ENCODE measurements at regions not wholly inside any gene's neighbourhood (a gene's known extent, or its start where the extent isn't known, plus 50 kb on each side); places are given as distances from the start of the nearest gene placed in this dataset.
"Not testable (repeated sequence)": the region's sequence is repeated elsewhere in the genome, so short reads cannot be mapped to it uniquely, and the experiment has no call there.

DNA sequence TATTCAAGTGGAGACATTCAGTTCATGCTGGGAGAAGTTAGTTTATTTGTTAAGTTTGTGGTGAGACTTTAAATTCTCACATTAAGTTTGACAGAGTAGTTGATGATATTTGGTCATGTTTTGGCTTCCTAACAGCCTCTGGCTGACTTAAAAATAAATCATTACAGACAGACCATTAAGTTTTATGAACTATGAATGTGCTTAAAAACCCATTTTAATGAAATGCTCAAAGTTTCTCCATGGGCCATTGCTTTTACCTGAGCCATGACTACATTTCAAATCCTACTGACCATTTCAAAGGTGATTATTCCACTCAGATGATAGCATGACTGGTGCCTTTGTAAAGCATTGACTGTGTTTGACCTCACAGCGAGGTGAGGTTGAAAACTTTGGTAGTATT lies 192.7 kb downstream of the LRRC70 start:
- H3K4me3 ChIP-seq = no peak overlapping the region
- DNase-seq (ENCODE audit: low spot score in 2 of 2) = no peak
- H3K4me1 ChIP-seq = no peaks in the 10 kb centered on the region
- 96% methylated on average over 1 of the region's 1 CpG for WGBS
- H3K9me3 ChIP-seq = no peaks in the 10 kb centered on the region
- H3K27me3 ChIP-seq = no peaks in the 10 kb centered on the region
- H3K36me3 ChIP-seq = no peaks in the 10 kb centered on the region
- no peak overlapping the region for H3K27ac ChIP-seq
- TF ChIP-seq, protein P1, sequence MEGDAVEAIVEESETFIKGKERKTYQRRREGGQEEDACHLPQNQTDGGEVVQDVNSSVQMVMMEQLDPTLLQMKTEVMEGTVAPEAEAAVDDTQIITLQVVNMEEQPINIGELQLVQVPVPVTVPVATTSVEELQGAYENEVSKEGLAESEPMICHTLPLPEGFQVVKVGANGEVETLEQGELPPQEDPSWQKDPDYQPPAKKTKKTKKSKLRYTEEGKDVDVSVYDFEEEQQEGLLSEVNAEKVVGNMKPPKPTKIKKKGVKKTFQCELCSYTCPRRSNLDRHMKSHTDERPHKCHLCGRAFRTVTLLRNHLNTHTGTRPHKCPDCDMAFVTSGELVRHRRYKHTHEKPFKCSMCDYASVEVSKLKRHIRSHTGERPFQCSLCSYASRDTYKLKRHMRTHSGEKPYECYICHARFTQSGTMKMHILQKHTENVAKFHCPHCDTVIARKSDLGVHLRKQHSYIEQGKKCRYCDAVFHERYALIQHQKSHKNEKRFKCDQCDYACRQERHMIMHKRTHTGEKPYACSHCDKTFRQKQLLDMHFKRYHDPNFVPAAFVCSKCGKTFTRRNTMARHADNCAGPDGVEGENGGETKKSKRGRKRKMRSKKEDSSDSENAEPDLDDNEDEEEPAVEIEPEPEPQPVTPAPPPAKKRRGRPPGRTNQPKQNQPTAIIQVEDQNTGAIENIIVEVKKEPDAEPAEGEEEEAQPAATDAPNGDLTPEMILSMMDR (IDR thresholded peaks at IDR 0.05) = no peak
- TF ChIP-seq POLR2AphosphoS5 (IDR thresholded peaks at IDR 0.05) = no peak
- TF ChIP-seq POLR2A (IDR thresholded peaks at IDR 0.05) = no peak
- TF ChIP-seq EP300 (IDR thresholded peaks at IDR 0.05) = no peak

DNA sequence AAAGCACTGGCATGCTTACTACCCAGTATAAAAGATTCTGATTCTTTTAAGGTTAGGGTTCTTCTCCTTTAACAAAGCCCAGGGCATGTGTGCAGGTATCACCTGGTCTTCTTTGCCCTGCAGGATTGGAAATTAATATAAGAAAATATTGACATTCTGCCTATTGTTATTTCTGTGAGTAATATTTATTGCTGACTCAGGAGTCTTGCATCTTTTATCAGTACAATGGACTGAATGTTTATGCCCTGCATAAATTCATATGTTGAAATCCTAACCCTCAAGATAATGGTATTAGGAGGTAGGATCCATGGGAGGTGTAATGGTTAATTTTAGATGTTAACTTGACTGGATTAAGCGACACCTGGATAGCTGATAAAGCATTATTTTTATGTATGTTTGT lies 189.0 kb downstream of the LRRC70 start:
- Histone ChIP-seq H3K36me3 (no peaks in the 10 kb centered on the region), H3K9me3 (no peaks in the 10 kb centered on the region), H3K4me3 (no peak overlapping the region), H3K27ac (no peak overlapping the region), H3K4me1 (no peaks in the 10 kb centered on the region), H3K27me3 (no peaks in the 10 kb centered on the region)
- 86% methylated on average over 1 of the region's 1 CpG for WGBS
- no peak for DNase-seq (ENCODE audit: low spot score in 2 of 2)
- no peak for TF ChIP-seq POLR2AphosphoS5 (IDR thresholded peaks at IDR 0.05)
- no peak for TF ChIP-seq EP300 (IDR thresholded peaks at IDR 0.05)
- no peak for TF ChIP-seq POLR2A (IDR thresholded peaks at IDR 0.05)
- TF ChIP-seq, protein P1 (IDR thresholded peaks at IDR 0.05) = no peak

DNA sequence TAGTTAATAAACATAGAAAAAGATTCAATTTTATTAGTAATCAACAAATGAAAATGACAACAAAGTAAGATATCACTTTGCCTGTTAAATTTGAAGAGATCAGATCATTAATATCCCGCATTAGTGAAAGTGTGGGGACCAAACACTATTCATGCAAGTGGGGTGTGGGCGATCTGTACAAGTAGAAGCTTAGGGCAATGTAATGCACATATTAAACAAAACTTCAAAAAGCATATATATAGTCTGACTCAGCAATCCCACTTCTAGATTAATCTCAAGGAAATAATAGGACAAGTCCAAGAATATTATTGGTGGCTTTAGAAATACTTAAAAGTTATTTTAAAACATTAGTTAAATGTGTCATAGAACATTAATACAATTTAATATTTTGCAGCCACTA lies 188.5 kb downstream of the LRRC70 start:
- DNase-seq (ENCODE audit: low spot score in 2 of 2) = no peak
- Histone ChIP-seq H3K27me3 (no peaks in the 10 kb centered on the region), H3K9me3 (no peaks in the 10 kb centered on the region), H3K27ac (no peak overlapping the region), H3K4me3 (no peak overlapping the region), H3K36me3 (no peaks in the 10 kb centered on the region), H3K4me1 (no peaks in the 10 kb centered on the region)
- 94% methylated on average over 2 of the region's 2 CpGs for WGBS
- TF ChIP-seq, protein P1 (IDR thresholded peaks at IDR 0.05) = no peak
- TF ChIP-seq POLR2A (IDR thresholded peaks at IDR 0.05) (no peak), POLR2AphosphoS5 (IDR thresholded peaks at IDR 0.05) (no peak), EP300 (IDR thresholded peaks at IDR 0.05) (no peak)

DNA sequence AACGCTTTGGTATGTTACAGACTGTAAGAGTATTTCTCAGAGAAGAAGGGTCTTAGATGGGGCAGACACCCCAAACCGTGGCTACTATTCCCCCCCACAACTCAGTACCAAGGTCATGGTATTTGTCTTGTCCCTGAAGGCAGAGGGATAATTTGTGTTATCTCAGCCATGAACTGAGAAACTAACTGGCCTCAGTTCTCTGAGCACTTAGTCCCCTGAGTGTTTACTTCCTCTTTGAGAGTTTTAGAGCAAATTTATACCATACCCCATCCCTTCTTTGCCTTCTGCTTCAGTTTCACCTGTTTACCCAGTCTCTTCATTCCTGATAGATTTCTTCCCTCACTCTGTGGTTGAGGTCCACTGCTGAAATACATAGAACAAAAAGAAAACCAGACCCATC lies 183.9 kb downstream of the LRRC70 start:
- Histone ChIP-seq H3K27ac (no peak overlapping the region), H3K36me3 (no peaks in the 10 kb centered on the region), H3K4me1 (no peaks in the 10 kb centered on the region), H3K9me3 (no peaks in the 10 kb centered on the region), H3K27me3 (no peaks in the 10 kb centered on the region), H3K4me3 (no peak overlapping the region)
- WGBS = 49% methylated on average over 2 of the region's 2 CpGs
- no peak for TF ChIP-seq POLR2AphosphoS5 (IDR thresholded peaks at IDR 0.05)
- no peak for TF ChIP-seq EP300 (IDR thresholded peaks at IDR 0.05)
- TF ChIP-seq POLR2A (IDR thresholded peaks at IDR 0.05) = no peak
- TF ChIP-seq, protein P1 (IDR thresholded peaks at IDR 0.05) = no peak
- DNase-seq (ENCODE audit: low spot score in 2 of 2) = no peak

DNA sequence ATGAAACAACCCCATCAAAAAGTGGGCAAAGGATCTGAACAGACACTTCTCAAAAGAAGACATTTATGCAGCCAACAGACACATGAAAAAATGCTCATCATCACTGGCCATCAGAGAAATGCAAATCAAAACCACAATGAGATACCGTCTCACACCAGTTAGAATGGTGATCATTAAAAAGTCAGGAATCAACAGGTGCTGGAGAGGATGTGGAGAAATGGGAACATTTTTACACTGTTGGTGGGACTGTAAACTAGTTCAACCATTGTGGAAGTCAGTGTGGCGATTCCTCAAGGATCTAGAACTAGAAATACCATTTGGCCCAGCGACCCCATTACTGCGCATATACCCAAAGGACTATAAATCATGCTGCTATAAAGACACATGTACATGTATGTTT lies 179.1 kb downstream of the LRRC70 start:
- H3K27me3 ChIP-seq; H3K4me1 ChIP-seq; H3K4me3 ChIP-seq; H3K9me3 ChIP-seq; H3K27ac ChIP-seq; H3K36me3 ChIP-seq; DNase-seq (ENCODE audit: low spot score in 2 of 2): not testable (repeated sequence)
- 94% methylated on average over 4 of the region's 4 CpGs for WGBS

DNA sequence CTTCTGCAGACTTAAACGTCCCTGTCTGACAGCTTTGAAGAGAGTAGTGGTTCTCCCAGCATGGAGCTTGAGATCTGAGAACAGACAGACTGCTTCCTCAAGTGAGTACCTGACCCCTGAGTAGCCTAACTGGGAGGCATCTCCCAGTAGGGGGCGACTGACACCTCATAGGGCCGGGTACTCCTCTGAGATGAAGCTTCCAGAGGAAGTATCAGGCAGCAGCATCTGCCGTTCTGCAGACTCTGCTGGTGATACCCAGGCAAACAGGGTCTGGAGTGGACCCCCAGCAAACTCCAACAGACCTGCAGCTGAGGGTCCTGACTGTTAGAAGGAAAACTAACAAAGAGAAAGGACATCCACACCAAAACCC lies 174.4 kb downstream of the LRRC70 start:
- H3K9me3 ChIP-seq; H3K36me3 ChIP-seq; H3K27me3 ChIP-seq; DNase-seq (ENCODE audit: low spot score in 2 of 2); H3K4me1 ChIP-seq; H3K4me3 ChIP-seq; H3K27ac ChIP-seq: not testable (repeated sequence)
- 65% methylated on average over 3 of the region's 4 CpGs for WGBS

DNA sequence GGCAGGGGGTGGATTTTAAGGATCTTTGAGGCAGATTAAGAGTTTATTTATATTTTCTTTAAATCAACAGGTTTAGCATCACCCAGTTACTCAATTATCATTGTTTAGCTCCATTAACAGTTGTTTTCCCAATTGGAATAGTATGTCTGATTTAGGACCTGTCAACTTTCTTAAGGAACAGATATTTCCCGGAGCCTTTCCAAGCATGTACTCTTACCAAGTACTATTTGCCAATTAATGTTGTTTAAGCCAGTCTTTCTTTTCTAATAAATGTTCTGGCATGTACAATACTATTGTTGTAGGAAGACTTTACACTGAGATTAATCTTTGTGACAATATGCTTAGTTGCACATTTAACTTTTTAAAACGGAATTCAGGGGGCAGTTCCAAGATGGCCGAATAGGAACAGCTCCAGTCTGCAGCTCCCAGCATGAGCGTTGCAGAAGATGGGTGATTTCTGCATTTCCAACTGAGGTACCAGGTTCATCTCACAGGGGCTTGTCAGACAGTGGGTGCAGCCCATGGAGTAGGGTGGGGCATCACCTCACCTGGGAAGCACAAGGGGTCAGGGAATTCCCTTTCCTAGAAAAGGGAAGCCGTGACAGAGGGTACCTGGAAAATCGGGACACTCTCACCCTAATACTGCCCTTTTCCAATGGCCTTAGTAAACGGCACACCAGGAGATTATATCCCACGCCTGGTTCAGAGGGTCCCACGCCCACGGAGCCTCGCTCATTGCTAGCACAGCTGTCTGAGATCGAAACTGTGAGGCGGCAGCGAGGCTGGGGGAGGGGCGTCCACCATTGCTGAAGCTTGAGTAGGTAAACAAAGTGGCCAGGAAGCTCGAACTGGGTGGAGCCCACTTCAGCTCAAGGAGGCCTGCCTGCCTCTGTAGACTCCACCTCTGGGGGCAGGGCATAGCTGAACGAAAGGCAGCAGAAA lies 173.7 kb downstream of the LRRC70 start:
- not testable (repeated sequence) for DNase-seq (ENCODE audit: low spot score in 2 of 2); H3K27me3 ChIP-seq; H3K9me3 ChIP-seq; H3K27ac ChIP-seq; H3K4me1 ChIP-seq; H3K36me3 ChIP-seq; H3K4me3 ChIP-seq
- WGBS = 92% methylated on average over 17 of the region's 17 CpGs

All from suprapubic skin (tissue), 4 donors.